ENCODE measurements at regions not wholly inside any gene's neighbourhood (a gene's known extent, or its start where the extent isn't known, plus 50 kb on each side); places are given as distances from the start of the nearest gene placed in this dataset.
"Not testable (repeated sequence)": the region's sequence is repeated elsewhere in the genome, so short reads cannot be mapped to it uniquely, and the experiment has no call there.

GRCh38 chr13:22961835-22962537, 218.8 kb upstream of the SGCG start:
- intact Hi-C loops (cut with micrococcal nuclease) = no loop called here
- ATAC-seq = no peak

GRCh38 chr13:22963384-22964053, 217.3 kb upstream of the SGCG start:
- DNase-seq = peak; percentile 65
- intact Hi-C loops (cut with micrococcal nuclease) = not testable (repeated sequence)
- ATAC-seq = peak; percentile 51

More at GRCh38 chr13:22961835-22962537, 218.8 kb upstream of the SGCG start:
- DNase-seq = no peak

- ATAC-seq = peak; percentile 13
- intact Hi-C loops (cut with micrococcal nuclease) = no loop called here
- no peak for DNase-seq
These were observed 216.4 kb upstream of the SGCG start for GRCh38 chr13:22964245-22964966.

- intact Hi-C loops (cut with micrococcal nuclease); ATAC-seq; DNase-seq: not testable (repeated sequence)
These were observed 215.5 kb upstream of the SGCG start for GRCh38 chr13:22965011-22965857.

DNA sequence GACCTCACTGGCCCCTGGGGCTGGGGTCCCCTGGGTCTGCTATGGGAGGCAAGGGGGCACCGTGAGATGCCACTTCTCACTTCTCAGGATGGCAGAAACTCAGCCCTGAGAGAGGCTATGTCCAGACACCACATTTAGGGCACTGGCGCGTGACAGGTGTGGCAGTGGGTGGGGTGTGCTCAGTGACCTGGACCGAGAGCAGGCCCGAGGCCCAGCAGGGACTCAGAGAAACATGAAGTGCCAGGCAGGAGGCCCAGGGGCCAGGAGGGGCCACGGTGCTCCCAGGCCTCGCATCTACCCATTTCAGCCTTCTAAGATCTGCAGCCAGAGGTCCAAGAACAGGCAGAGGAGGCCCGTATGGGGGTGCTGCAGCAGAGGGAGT, 214.9 kb upstream of the SGCG start:
- ATAC-seq; DNase-seq; intact Hi-C loops (cut with micrococcal nuclease): not testable (repeated sequence)

- intact Hi-C loops (cut with micrococcal nuclease); DNase-seq; ATAC-seq: not testable (repeated sequence)
These were observed 214.0 kb upstream of the SGCG start for GRCh38 chr13:22966753-22967152.

- intact Hi-C loops (cut with micrococcal nuclease) = no loop called here
- DNase-seq (no peak), ATAC-seq (no peak)
These were observed 213.1 kb upstream of the SGCG start for GRCh38 chr13:22967669-22968068.

- ATAC-seq (no peak), DNase-seq (no peak)
- intact Hi-C loops (cut with micrococcal nuclease) = no loop called here
These were observed 200.8 kb upstream of the SGCG start for GRCh38 chr13:22979952-22980351.

DNA sequence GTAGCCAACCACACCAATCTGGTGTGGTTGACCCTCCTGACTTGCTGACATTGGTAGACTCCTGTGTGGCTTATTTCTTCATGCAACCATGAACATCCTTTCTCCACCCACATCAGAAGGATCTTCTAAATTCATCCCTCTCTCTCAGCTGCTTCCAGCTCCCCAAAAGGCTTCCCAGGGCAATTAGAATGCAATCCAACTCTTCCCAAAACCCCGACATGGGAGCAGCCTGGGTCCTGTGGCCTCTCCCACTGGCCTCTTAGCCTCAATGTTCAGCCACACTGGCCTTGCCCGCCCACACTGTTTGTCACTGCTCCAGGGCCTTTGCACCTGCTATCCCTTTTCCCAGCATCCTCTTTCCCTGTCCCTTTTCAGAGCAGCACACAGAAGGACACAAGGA, 199.8 kb upstream of the SGCG start:
- DNase-seq (no peak), ATAC-seq (no peak)
- intact Hi-C loops (cut with micrococcal nuclease) = no loop called here

GRCh38 chr13:22993148-22993547, 187.6 kb upstream of the SGCG start:
- no peak for DNase-seq
- no peak for ATAC-seq
- intact Hi-C loops (cut with micrococcal nuclease) = no loop called here

DNA sequence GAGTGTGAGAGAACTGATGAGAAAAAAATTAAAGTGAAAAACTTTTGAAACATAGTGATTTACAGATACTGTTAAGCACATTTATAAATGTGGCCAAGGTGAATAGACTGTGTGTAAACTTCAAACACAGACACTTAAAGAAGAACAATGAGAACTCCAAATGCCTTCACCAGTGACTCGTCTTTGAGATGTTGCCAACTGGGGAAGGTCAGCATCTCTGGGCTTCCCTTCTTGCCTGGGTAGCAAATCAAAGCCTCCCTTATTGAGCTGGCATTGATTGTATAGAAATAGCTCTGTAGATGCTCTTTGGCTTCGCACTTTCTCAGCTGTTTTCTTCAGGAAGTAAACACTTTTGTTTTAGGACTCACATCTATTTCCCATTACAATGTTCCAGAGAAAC, 177.3 kb upstream of the SGCG start:
- intact Hi-C loops (cut with micrococcal nuclease) = no loop called here
- ATAC-seq (no peak), DNase-seq (no peak)

DNA sequence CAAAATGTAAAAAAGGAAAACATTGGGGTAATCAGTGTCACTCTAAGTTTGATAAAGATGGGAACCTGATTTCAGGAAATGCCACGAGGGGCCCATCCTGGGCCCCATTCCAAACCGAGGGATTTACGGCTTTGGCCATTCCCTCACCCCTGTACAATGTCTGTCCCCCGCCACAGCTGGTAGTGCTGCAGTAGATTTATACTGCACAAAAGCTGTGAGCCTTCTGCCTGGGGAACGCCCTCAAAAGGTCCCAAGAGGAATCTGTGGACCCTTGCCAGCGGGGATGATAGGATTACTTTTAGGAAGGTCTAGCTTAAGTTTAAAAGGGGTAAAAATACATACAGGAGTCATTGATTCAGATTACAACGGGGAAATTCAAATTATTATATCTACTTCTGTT, 173.4 kb upstream of the SGCG start:
- ATAC-seq = no peak
- intact Hi-C loops (cut with micrococcal nuclease) = no loop called here
- DNase-seq = peak; percentile 54

GRCh38 chr13:23018143-23018542, 162.6 kb upstream of the SGCG start:
- ATAC-seq = no peak
- intact Hi-C loops (cut with micrococcal nuclease) = no loop called here
- no peak for DNase-seq

DNA sequence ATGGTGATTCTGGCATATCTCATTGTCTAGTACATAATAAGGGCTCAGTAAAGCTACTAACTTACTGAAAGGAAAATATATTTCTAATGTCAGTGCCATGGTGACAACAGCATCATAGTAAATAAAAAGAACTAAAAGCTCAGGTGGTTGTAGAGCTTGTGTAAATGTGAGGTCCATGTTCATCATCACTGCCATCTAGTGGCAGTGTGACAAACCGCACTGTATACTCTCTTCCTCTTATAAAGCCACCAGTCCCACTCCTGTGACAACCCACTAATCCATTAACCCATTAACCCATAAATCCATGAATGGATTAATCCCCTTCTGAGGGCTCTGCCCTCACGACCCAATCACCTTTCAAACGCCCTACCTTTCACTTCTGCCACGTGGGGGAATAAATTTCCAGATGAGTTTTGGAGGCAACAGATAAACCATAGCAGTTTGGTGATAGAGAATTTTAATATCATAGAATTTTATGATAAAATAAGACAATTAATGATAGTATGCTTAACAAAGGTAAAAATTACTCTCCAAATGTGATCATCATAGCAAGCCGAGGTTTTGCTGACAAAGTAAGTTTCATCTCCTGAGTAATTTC, 160.4 kb upstream of the SGCG start:
- DNase-seq (no peak), ATAC-seq (peak; percentile 66)
- intact Hi-C loops (cut with micrococcal nuclease) = loop anchor here (10.0 kb wide), 1 partner anchor 216 kb away; no protein-coding TSS in a partner anchor

DNA sequence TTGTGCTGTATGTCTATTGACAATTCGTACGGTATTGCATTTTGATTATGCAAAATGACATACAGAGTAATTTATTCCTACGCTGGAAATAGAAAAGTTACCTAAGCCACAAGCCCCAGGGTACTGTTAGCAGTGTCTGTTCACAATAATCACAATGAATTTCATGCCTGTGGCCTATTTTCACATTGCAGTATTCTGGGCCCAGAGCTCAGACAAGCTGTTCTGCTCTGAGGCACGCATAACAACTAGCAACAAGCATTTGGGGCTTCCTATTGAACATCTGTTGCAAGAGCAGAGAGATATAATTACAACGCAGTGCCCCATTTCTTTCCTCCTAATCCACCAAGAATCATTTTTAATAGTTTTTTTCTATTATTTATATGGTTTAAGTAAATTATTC, 158.9 kb upstream of the SGCG start:
- no peak for DNase-seq
- ATAC-seq = no peak
- intact Hi-C loops (cut with micrococcal nuclease) = loop anchor here (10.0 kb wide), 1 partner anchor 217 kb away; no protein-coding TSS in a partner anchor

GRCh38 chr13:23022704-23023103, 158.1 kb upstream of the SGCG start:
- intact Hi-C loops (cut with micrococcal nuclease) = loop anchor here (10.0 kb wide), 1 partner anchor 218 kb away; no protein-coding TSS in a partner anchor
- no peak for DNase-seq
- ATAC-seq = no peak

DNA sequence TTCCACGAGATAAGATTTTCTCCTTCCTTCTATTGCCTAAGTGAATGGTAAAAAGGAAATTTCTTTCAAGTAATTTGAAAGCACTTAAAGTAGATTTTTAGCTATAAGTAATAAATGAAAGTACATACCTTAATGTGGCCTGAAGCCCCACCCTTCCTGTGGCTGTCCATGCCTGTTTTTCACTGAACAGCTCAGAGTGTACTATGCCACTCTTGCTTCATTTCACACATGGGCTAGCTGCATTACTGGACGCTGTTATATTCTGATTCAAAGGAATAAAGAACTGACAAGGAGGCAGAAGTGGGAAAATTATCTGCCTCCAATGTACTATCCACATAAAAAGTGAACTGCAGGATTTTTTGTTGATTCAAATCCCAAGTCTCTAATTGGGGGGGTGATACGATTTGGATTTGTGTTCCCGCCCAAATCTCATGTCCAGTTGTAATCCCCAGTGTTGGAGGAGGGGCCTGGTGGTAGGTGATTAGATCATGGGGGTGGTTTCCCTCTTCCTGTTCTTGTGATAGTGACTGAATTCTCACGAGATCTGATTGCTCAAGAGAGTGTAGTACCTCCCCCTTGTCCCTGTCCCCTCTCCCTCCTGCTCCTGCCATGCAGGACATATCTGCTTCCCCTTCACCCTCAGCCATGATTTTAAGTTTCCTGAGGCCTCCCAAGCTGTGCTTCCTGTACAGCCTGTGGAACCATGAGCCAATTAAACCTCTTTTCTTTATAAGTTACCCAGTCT, 154.7 kb upstream of the SGCG start:
- ATAC-seq = no peak
- no peak for DNase-seq
- intact Hi-C loops (cut with micrococcal nuclease) = loop anchor here (10.0 kb wide), 1 partner anchor 221 kb away; no protein-coding TSS in a partner anchor

Measured in left ventricle myocardium superior (tissue), 1 donor.